GM10266 (cell line): ENCODE measurements at regions not wholly inside any gene's neighbourhood (a gene's known extent, or its start where the extent isn't known, plus 50 kb on each side); places are given as distances from the start of the nearest gene placed in this dataset.

ENCODE experiments used
- DNase-seq: peaks from one replicate; pipeline ENCODE4 v3.0.0; 2012; ENCODE audit errors: extremely low spot score
- CTCF ChIP-seq: IDR thresholded peaks from 2 replicates; pipeline ENCODE4 v1.5.1; 2012; ENCODE audit warnings: mild to moderate bottlenecking, low read depth; ENCODE audit not compliant: control insufficient read depth, insufficient read depth; ENCODE audit errors: missing control alignments

GRCh38 chr7:32406386-32406785 is 83.8 kb downstream of the LSM5 start:
- no peak for DNase-seq
- no peak for TF ChIP-seq CTCF

GRCh38 chr7:32403463-32404229 is 86.5 kb downstream of the LSM5 start:
- no peak for TF ChIP-seq CTCF
- no peak for DNase-seq

GRCh38 chr7:32400676-32401075 is 89.5 kb downstream of the LSM5 start:
- TF ChIP-seq CTCF: no peak
- no peak for DNase-seq

- TF ChIP-seq CTCF: no peak
- no peak for DNase-seq
Observed at GRCh38 chr7:32399311-32399710, 90.9 kb downstream of the LSM5 start.

- DNase-seq: no peak
- TF ChIP-seq CTCF: no peak
Observed at GRCh38 chr7:32395168-32395567, 95.0 kb downstream of the LSM5 start.

GRCh38 chr7:32393861-32394260 is 96.3 kb downstream of the LSM5 start:
- no peak for TF ChIP-seq CTCF
- DNase-seq: no peak

GRCh38 chr7:32390210-32390609 is 100.0 kb downstream of the LSM5 start:
- no peak for TF ChIP-seq CTCF
- no peak for DNase-seq
